Epithelial cell of esophagus (primary cell): ENCODE measurements at regions not wholly inside any gene's neighbourhood (a gene's known extent, or its start where the extent isn't known, plus 50 kb on each side); places are given as distances from the start of the nearest gene placed in this dataset.

ENCODE experiments used
- DNase-seq: peaks from one replicate; pipeline ENCODE4 v3.0.0; 2010; ENCODE audit warnings: low read depth
- H3K4me3 ChIP-seq: 2 replicates; pipeline ENCODE4 v1.5.1; 2011; ENCODE audit warnings: mild to moderate bottlenecking, low read length, control low read depth
- TF ChIP-seq, protein P1 (sequence below): IDR thresholded peaks from 2 replicates; pipeline ENCODE4 v1.5.1; 2011; ENCODE audit warnings: low read depth, mild to moderate bottlenecking, low read length, control low read depth, inconsistent platforms; ENCODE audit not compliant: insufficient read depth; ENCODE audit errors: missing control alignments

DNA sequence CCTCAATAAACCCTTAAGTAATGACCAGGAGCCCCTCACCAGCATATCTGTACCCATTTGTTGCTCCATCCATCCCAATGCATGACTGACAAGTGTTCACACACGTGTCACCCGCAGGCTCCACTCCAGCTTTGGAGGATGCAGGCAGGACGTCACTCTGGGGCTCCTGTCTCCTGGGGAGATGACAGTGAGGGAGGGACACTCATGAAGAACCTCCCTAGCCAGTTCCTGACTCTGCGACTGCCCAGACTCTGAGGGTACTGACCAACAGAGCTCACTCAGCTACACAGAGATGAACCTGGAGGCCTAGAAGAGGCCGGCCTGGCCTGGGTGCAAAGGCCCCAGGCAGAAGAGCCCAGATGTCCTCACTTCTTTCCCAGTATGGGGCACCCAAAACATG lies 135.1 kb upstream of the RET start:
- no peak for DNase-seq
- H3K4me3 ChIP-seq: no peak overlapping the region
- TF ChIP-seq, protein P1, sequence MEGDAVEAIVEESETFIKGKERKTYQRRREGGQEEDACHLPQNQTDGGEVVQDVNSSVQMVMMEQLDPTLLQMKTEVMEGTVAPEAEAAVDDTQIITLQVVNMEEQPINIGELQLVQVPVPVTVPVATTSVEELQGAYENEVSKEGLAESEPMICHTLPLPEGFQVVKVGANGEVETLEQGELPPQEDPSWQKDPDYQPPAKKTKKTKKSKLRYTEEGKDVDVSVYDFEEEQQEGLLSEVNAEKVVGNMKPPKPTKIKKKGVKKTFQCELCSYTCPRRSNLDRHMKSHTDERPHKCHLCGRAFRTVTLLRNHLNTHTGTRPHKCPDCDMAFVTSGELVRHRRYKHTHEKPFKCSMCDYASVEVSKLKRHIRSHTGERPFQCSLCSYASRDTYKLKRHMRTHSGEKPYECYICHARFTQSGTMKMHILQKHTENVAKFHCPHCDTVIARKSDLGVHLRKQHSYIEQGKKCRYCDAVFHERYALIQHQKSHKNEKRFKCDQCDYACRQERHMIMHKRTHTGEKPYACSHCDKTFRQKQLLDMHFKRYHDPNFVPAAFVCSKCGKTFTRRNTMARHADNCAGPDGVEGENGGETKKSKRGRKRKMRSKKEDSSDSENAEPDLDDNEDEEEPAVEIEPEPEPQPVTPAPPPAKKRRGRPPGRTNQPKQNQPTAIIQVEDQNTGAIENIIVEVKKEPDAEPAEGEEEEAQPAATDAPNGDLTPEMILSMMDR: no peak

DNA sequence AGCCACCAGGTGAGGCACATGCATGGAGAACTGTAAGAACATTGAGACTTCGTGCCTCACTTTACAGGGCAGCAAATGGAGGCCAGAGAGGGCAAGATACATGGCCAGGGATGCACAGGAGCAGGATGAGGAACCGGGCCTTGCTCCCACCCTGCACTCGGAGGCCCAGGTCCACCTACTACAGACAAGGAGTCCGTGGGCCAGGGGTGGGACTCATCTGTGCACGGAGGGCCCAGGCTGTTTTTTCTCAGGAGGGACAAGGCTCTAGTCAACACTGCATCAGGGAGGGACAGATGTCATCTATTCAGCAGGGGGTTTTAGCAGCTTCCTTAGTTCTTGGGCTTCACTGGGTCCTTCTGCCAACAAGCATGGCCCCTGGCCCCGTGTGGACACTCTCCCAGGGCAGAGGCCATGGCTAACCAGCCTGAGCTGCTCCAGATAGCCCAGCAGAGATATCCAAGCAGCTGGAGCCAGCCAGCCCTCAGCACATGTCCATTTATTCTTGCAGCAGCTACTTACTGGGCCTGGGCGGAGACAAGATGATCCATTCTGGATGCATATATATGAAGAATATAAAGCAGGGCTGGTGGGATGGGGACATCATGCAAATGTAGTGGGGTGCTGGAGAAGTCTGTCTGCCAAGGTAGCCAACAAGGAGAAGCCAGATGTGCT lies 134.5 kb upstream of the RET start:
- DNase-seq: no peak
- no peak overlapping the region for H3K4me3 ChIP-seq
- TF ChIP-seq, protein P1: no peak

DNA sequence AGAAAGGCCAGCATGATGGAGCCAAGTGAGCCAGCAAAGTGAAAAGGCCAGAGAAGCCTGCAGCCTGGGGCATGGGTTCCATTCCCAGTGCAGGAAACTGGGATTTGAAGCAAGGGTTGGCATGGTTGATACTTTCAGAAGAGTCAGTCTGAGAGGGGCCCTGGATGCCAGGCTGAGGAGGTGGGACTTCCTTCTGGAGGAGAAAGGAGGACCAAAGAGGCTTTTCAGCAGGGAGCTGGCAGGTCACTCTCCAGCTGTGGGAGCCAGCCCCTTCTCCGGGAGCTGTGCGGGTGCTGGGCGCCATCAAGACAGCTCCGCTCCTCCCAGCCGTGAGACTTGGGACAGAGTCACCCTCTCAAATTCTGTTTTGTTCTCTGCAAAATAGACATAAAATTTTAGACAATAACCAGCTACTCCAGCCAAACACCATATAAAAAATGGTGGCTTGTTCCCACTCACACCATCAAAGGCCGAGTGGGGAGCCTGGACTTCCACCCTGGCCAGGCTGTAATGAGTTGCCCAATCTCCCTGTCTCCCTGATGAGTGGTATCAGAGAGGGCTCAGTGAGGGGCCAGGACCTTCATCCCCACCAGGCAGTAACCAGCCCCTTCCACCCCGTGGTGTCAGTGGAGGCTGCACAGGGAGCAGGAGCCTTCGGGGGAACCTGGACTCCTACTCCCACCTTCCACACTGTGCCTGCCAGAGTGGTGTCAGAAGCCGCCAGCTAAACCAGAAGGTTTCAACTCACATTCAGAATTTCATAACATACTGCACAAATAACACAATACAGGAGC lies 133.6 kb upstream of the RET start:
- DNase-seq: no peak
- TF ChIP-seq, protein P1: no peak
- no peak overlapping the region for H3K4me3 ChIP-seq

GRCh38 chr10:42948040-42948439 lies 128.8 kb upstream of the RET start:
- DNase-seq: no peak
- no peak overlapping the region for H3K4me3 ChIP-seq
- TF ChIP-seq, protein P1: no peak

- TF ChIP-seq, protein P1: no peak
- no peak overlapping the region for H3K4me3 ChIP-seq
- no peak for DNase-seq
Measured at GRCh38 chr10:42949287-42949686, 127.6 kb upstream of the RET start.

DNA sequence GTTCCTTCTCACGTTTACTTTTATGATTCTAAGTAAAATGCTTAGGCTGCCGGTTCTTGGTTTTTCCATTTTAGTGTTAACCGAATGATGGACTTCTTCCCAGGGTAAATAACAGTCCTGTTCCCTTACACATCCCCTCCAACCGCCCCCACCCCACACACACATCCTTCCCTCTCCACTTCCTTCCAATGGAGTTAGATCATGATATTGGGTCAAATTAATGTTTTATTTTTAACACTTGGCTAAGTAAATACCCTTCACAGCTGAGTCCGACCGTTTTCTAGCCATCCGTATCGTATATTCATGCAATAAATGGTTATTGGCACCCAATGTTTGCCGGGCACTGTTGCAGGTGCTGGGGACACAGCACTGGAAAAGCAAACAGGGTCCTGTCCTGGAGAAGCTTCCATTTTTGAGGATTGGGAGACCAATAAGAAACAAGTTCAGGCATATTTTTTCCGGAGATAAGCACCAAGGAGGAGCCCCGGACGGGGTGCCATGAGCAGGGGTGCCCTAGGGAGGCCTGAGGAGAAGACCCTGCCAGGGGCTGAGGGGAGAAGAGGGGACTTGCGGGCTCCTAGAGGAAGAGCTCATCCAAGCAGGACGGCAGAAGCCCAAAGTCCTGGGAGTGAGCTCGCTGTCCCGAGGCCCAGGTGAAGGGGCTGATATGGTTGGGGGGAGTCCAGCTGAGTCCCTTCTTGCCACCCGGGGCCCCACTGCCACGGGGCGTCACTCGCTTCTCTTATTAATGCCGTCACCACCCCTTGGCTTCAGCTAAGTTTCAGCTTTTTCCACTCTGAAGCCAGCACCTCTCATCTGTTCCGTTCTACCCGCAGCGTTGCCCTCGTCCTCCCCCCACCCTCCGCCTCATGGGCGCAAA lies 126.0 kb upstream of the RET start:
- no peak overlapping the region for H3K4me3 ChIP-seq
- TF ChIP-seq, protein P1: no peak
- no peak for DNase-seq
